NCI-H2081 (cell line): ENCODE measurements at regions not wholly inside any gene's neighbourhood (a gene's known extent, or its start where the extent isn't known, plus 50 kb on each side); places are given as distances from the start of the nearest gene placed in this dataset.
"Not testable (repeated sequence)": the region's sequence is repeated elsewhere in the genome, so short reads cannot be mapped to it uniquely, and the experiment has no call there.

Experiments used
- DNase-seq, 2 experiments: peaks; one replicate each; lab custom pipeline; 2025; lab: John Stamatoyannopoulos, UW

- peak; percentile 92 to 95 for DNase-seq
Measured at GRCh38 chr11:67805253-67806126, 131.1 kb upstream of the ALDH3B2 start.

- not testable (repeated sequence) for DNase-seq
Measured at GRCh38 chr11:67804435-67805252, 130.2 kb upstream of the ALDH3B2 start.

- not testable (repeated sequence) for DNase-seq
Measured at GRCh38 chr11:67803519-67803918, 129.1 kb upstream of the ALDH3B2 start.

GRCh38 chr11:67803055-67803454 is 128.6 kb upstream of the ALDH3B2 start:
- DNase-seq, result not testable (repeated sequence)

- DNase-seq, result not testable (repeated sequence)
Measured at GRCh38 chr11:67802623-67803022, 128.2 kb upstream of the ALDH3B2 start.

- DNase-seq, result not testable (repeated sequence)
Measured at GRCh38 chr11:67801397-67801796, 127.0 kb upstream of the ALDH3B2 start.

- not testable (repeated sequence) for DNase-seq
Measured at GRCh38 chr11:67800591-67800990, 126.2 kb upstream of the ALDH3B2 start.

- not testable (repeated sequence) for DNase-seq
Measured at GRCh38 chr11:67799808-67800207, 125.4 kb upstream of the ALDH3B2 start.

- DNase-seq, result not testable (repeated sequence)
Measured at GRCh38 chr11:67797726-67798521, 123.5 kb upstream of the ALDH3B2 start.

GRCh38 chr11:67795746-67796145 is 121.3 kb upstream of the ALDH3B2 start:
- no peak for DNase-seq

- DNase-seq, result not testable (repeated sequence)
Measured at GRCh38 chr11:67793750-67794149, 119.3 kb upstream of the ALDH3B2 start.

GRCh38 chr11:67792273-67792990 is 118.0 kb upstream of the ALDH3B2 start:
- DNase-seq, result peak; percentile 19 to 65

GRCh38 chr11:67791598-67792170 is 117.3 kb upstream of the ALDH3B2 start:
- not testable (repeated sequence) for DNase-seq

GRCh38 chr11:67788341-67788695 is 113.9 kb upstream of the ALDH3B2 start:
- DNase-seq, result not testable (repeated sequence)

- DNase-seq, result not testable (repeated sequence)
Measured at GRCh38 chr11:67787681-67788340, 113.4 kb upstream of the ALDH3B2 start.

GRCh38 chr11:67781967-67782366 is 107.5 kb upstream of the ALDH3B2 start:
- not testable (repeated sequence) for DNase-seq

GRCh38 chr11:67781506-67781905 is 107.1 kb upstream of the ALDH3B2 start:
- not testable (repeated sequence) for DNase-seq

- no peak for DNase-seq
Measured at GRCh38 chr11:67780056-67780455, 105.6 kb upstream of the ALDH3B2 start.

- DNase-seq, result not testable (repeated sequence)
Measured at GRCh38 chr11:67779189-67779875, 104.9 kb upstream of the ALDH3B2 start.
